GM12878 (cell line): ENCODE measurements at regions not wholly inside any gene's neighbourhood (a gene's known extent, or its start where the extent isn't known, plus 50 kb on each side); places are given as distances from the start of the nearest gene placed in this dataset.

ENCODE experiments used
- BACH1 ChIP-seq: fragments of 450-650 bp; IDR thresholded peaks from 2 replicates; pipeline ENCODE4 v1.6.1; 2017; ENCODE audit warnings: mild to moderate bottlenecking, borderline replicate concordance
- BHLHE40 ChIP-seq, 2 experiments: fragments of 450-650 bp in 1 of 2; IDR thresholded peaks; 2 replicates each; pipeline ENCODE4 v1.6.1; 2011 to 2017; ENCODE audit warnings: low read depth in 2 of 2, borderline replicate concordance in 1 of 2, improper control_type of control experiment in 1 of 2, low read length in 1 of 2, mild to moderate bottlenecking in 1 of 2
- CTCF ChIP-seq, 3 experiments: IDR thresholded peaks in 2 of 3; conservative IDR thresholded peaks in 1 of 3; 2 replicates each; pipeline ENCODE4 v1.5.1; 2011; ENCODE audit warnings: low read depth in 3 of 3, low read length in 3 of 3, mild to moderate bottlenecking in 3 of 3, control low read depth in 2 of 3, moderate library complexity in 2 of 3, inconsistent platforms in 1 of 3, mixed read lengths in 1 of 3; ENCODE audit not compliant: control insufficient read depth in 2 of 3, insufficient read depth in 1 of 3; ENCODE audit errors: extremely low read depth in 1 of 3
- EGR1 ChIP-seq, 2 experiments: IDR thresholded peaks; 1 replicate in 1 of 2; 2 replicates in 1 of 2; pipeline ENCODE4 v1.6.1; 2011 to 2012; ENCODE audit warnings: low read depth in 2 of 2, low read length in 2 of 2, borderline replicate concordance in 1 of 2, mild to moderate bottlenecking in 1 of 2, moderate library complexity in 1 of 2
- EZH2 ChIP-seq: IDR thresholded peaks from 2 replicates; pipeline ENCODE4 v1.6.1; 2012; ENCODE audit warnings: low read depth, mild to moderate bottlenecking, control low read depth, inconsistent platforms, low read length, borderline replicate concordance; ENCODE audit not compliant: control insufficient read depth
- FOS ChIP-seq: IDR thresholded peaks from 3 replicates; pipeline ENCODE4 v1.6.1; 2011; ENCODE audit warnings: borderline replicate concordance; ENCODE audit not compliant: insufficient read length; ENCODE audit errors: extremely low read depth
- HDGF ChIP-seq: fragments of 450-650 bp; IDR thresholded peaks from 2 replicates; pipeline ENCODE4 v1.6.1; 2016; ENCODE audit warnings: antibody characterized with exemption
- RUNX3 ChIP-seq: IDR thresholded peaks from 2 replicates; pipeline ENCODE4 v1.6.1; 2012; ENCODE audit warnings: low read length, inconsistent platforms
- TCF12 ChIP-seq: IDR thresholded peaks from 2 replicates; pipeline ENCODE4 v1.6.1; 2011; ENCODE audit warnings: low read depth, mild to moderate bottlenecking, low read length

GRCh38 chr9:6147846-6148245 is 67.8 kb upstream of the IL33 start:
- TF ChIP-seq EGR1 (IDR thresholded peaks at IDR 0.05; ENCODE audit: borderline replicate concordance in 1 of 2, low read depth in 2 of 2, low read length in 2 of 2) (no peak), HDGF (no peak), BACH1 (no peak), CTCF (IDR thresholded peaks at IDR 0.05 in 2 of 3, conservative IDR thresholded peaks at IDR 0.05 in 1 of 3; ENCODE audit: control insufficient read depth in 2 of 3, extremely low read depth in 1 of 3, insufficient read depth in 1 of 3, low read depth in 3 of 3, low read length in 3 of 3) (no peak), EZH2 (no peak), RUNX3 (no peak), TCF12 (no peak), BHLHE40 (IDR thresholded peaks at IDR 0.05; ENCODE audit: borderline replicate concordance in 1 of 2, low read depth in 2 of 2, low read length in 1 of 2) (no peak), FOS (no peak)
